ENCODE measurements at regions not wholly inside any gene's neighbourhood (a gene's known extent, or its start where the extent isn't known, plus 50 kb on each side); places are given as distances from the start of the nearest gene placed in this dataset.

DNA sequence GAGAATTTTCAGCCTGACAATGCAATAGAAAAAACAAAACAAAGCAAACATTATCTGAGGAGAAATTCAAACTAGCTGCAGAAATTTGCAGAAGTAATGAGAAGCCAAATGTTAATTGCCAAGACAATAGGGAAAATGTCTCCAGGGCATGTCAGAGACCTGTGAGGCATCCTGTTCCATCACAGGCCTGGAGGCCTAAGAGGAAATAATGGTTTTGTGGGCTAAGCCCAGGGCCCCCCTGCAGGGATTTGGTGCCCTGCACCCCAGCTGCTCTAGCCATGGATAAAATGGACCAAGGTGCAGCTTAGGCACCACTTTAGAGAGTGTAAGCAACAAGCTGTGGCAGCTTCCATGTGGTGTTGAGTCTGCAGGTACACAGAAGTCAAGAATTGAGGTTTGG is 401.2 kb upstream of the NECTIN3 start:
- no peaks in the 10 kb centered on the region; the same call in 1 of the 2 replicates for H3K9me3 ChIP-seq
- no peaks in the 10 kb centered on the region; the same call in 1 of the 2 replicates for H3K4me1 ChIP-seq
- no peaks in the 10 kb centered on the region for H3K27me3 ChIP-seq
- DNase-seq = no peak
- no peaks in the 10 kb centered on the region for H3K36me3 ChIP-seq
- no peak overlapping the region for H3K4me3 ChIP-seq (ENCODE audit: low read depth, low read length)
- no peak for TF ChIP-seq CTCF (IDR thresholded peaks at IDR 0.05; ENCODE audit: low read depth, low read length)

DNA sequence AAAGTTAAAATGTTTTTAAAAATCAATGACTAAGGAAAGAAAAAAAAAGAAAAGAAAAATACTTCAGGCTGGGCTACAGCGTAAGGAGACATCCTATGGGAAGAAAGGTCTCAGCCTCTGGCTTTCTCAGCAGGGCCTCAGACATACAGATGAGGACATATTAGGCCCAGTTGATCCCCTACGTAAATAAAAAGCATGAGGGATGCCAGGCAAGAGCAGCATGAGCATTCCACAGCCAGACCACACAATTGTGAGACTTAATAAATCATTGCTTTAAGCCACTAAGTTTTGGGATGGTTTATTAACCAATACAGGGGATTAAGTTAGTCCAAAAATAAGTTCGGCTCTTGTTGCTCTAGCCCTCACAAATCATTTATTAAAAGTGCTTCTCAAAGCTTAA is 394.1 kb upstream of the NECTIN3 start:
- H3K36me3 ChIP-seq = no peaks in the 10 kb centered on the region
- H3K9me3 ChIP-seq = no peaks in the 10 kb centered on the region
- no peak for DNase-seq
- H3K4me1 ChIP-seq = no peaks in the 10 kb centered on the region
- H3K4me3 ChIP-seq (ENCODE audit: low read depth, low read length) = no peak overlapping the region
- no peak for TF ChIP-seq CTCF (IDR thresholded peaks at IDR 0.05; ENCODE audit: low read depth, low read length)
- no peaks in the 10 kb centered on the region for H3K27me3 ChIP-seq

DNA sequence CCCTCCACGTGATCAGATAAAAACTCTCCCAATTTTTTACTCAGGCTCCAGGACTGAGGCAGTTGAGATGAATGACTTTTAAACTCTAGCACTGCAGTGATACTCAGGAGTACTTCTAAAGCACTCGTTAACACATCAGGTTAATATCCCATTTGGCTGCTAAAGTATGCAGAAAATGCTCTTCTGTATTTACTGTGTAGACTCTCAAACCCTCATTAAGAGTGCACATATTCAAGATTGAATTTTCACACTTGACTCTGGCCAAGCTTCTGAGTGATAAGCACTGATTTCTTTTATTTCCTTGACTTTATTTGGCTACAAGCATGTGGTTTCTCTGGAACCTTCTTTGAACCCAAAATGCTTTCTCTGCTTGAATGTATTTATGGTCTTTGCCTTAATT is 392.3 kb upstream of the NECTIN3 start:
- H3K4me3 ChIP-seq (ENCODE audit: low read depth, low read length) = no peak overlapping the region

GRCh38 chr3:110680450-110680849 is 391.2 kb upstream of the NECTIN3 start:
- TF ChIP-seq CTCF (IDR thresholded peaks at IDR 0.05; ENCODE audit: low read depth, low read length) = no peak
- Histone ChIP-seq H3K4me3 (ENCODE audit: low read depth, low read length) (no peak overlapping the region), H3K4me1 (no peaks in the 10 kb centered on the region), H3K36me3 (no peaks in the 10 kb centered on the region), H3K27me3 (no peaks in the 10 kb centered on the region), H3K9me3 (no peaks in the 10 kb centered on the region)
- DNase-seq = no peak

More for the DNA sequence above, 392.3 kb upstream of the NECTIN3 start:
- DNase-seq = no peak
- Histone ChIP-seq H3K9me3 (no peaks in the 10 kb centered on the region), H3K27me3 (no peaks in the 10 kb centered on the region), H3K4me1 (no peaks in the 10 kb centered on the region), H3K36me3 (no peaks in the 10 kb centered on the region)
- no peak for TF ChIP-seq CTCF (IDR thresholded peaks at IDR 0.05; ENCODE audit: low read depth, low read length)

DNA sequence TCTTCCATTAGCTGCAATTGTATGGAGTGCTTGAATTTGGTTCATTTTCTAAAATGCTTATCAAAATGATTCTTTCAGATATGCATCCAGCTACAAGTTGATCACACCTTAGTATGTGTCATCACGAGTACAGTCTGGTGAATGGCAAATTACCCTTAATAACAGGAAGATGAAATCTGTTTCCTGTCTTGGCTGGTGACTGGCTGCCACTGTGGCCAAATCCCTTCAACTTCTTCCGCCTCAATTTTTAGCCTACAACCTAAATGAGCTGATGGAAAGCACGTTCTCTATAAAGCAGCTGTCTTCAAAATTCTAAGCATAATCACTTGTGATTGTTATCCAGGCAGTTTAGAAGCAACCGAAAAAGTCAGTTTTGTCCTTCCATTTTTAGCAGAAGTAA is 387.1 kb upstream of the NECTIN3 start:
- no peak for DNase-seq
- no peaks in the 10 kb centered on the region for H3K36me3 ChIP-seq
- no peak overlapping the region for H3K4me3 ChIP-seq (ENCODE audit: low read depth, low read length)
- TF ChIP-seq CTCF (IDR thresholded peaks at IDR 0.05; ENCODE audit: low read depth, low read length) = no peak
- no peaks in the 10 kb centered on the region for H3K9me3 ChIP-seq
- H3K4me1 ChIP-seq = no peaks in the 10 kb centered on the region
- H3K27me3 ChIP-seq = no peaks in the 10 kb centered on the region

- Histone ChIP-seq H3K36me3 (no peaks in the 10 kb centered on the region), H3K4me1 (no peaks in the 10 kb centered on the region), H3K9me3 (no peaks in the 10 kb centered on the region), H3K4me3 (ENCODE audit: low read depth, low read length) (no peak overlapping the region), H3K27me3 (no peaks in the 10 kb centered on the region)
- DNase-seq = no peak
- no peak for TF ChIP-seq CTCF (IDR thresholded peaks at IDR 0.05; ENCODE audit: low read depth, low read length)
Measured at GRCh38 chr3:110685630-110686029, 386.0 kb upstream of the NECTIN3 start.

Measured in BE2C (cell line).